Hematopoietic multipotent progenitor cell treated with erythropoietin and hydrocortisone succinate and interleukin-3 and kit ligand, for 17 days (in vitro differentiated cells): ENCODE measurements at regions not wholly inside any gene's neighbourhood (a gene's known extent, or its start where the extent isn't known, plus 50 kb on each side); places are given as distances from the start of the nearest gene placed in this dataset.
"Not testable (repeated sequence)": the region's sequence is repeated elsewhere in the genome, so short reads cannot be mapped to it uniquely, and the experiment has no call there.

Experiments
- DNase-seq: peaks from one replicate; pipeline ENCODE4 v3.0.0-alpha.2; 2015; ENCODE audit warnings: low spot score

- no peak for DNase-seq
These were observed 82.0 kb upstream of the PCAT7 start for GRCh38 chr9:94472806-94473360.

DNA sequence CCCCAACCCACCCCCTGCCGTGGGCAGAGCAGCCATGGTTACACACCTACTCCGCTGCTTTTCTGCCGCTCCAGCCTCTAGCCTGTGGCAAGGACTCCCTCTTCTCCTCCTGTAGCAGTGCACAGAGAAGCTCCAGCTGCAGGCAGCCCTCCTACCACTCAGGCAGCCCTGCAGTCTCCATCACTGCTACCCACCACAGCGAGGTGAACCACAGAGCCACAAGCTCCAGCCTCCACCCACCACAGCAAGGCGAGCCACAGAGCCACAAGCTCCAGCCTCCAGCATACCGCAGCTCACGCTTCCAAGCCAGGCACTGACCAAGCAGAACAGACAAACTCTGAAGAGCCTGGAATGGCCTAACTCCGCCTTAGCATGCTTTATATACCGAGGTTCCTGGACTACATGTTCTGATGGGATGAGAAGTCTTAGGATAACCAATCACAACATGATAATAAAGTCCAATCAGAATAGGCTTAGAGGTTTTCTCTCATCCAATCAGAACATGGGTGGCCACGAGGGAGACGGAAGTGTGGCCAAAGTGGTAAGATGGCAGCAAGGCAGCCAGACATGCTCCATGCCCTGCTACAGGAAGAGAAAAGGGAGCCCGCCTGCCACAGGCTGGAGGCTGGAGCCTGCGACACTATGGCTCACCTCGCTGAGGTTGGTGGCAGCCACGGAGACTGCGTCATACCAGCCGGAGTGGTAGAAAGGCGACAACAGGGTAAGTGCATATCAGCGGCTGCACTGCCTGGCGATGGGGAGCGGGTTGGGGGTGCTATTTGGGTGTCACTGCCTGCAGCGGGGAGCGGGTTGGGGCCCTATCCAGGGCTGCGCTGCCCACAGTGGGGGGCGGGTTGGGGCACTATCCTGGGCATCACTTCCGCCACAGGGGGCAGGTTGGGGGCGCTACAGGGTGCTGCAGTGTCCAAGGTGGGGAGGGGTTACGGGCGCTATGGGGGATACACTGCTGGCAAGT is 75.8 kb upstream of the PCAT7 start:
- no peak for DNase-seq

GRCh38 chr9:94479757-94480156 is 75.1 kb upstream of the PCAT7 start:
- no peak for DNase-seq

DNA sequence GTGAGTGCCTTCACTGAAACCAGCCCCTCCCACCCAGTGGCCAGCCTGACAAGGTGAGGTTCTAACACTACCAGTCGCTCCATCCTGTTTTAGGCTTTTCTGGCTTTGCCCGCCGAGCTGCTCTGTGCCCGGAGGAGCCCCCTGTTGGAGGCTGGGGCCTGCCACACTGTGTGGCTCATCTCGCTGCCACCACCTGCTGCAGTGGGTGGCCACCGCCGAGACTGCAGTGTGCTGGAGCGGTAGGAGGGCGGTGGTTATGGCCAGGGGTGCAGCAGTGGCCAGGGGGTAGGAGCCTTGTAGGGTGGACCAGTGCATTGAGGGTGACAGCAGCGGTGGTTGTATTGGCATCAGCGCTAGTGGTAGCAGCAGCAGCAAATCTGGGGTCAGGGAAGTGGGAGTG is 74.7 kb upstream of the PCAT7 start:
- DNase-seq, result no peak

GRCh38 chr9:94482110-94482509 is 72.8 kb upstream of the PCAT7 start:
- DNase-seq, result no peak

GRCh38 chr9:94490465-94490864 is 64.4 kb upstream of the PCAT7 start:
- no peak for DNase-seq

DNA sequence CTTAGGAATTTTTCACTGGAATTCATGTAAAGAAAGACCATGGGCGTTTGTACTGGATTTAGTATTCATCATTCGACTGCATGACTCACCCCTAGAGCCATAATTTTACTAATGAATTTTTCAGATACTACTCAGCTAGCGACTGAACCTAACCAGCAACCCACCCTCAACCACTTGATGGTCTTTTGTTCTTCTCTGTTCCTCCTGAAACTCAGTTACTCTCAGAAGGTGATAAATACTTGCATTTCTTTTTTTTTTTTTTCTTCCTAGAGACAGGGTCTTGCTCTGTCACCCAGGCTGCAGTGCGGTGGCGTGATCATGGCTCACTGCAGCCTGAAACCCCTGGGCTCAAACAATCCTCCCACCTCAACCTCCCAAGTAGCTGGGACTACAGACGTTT is 62.8 kb upstream of the PCAT7 start:
- DNase-seq, result not testable (repeated sequence)

GRCh38 chr9:94498801-94499453 is 56.0 kb upstream of the PCAT7 start:
- DNase-seq, result no peak

GRCh38 chr9:94504358-94504757 is 50.5 kb upstream of the PCAT7 start:
- no peak for DNase-seq
